IPS-18a (cell line): ENCODE measurements at regions not wholly inside any gene's neighbourhood (a gene's known extent, or its start where the extent isn't known, plus 50 kb on each side); places are given as distances from the start of the nearest gene placed in this dataset.

Source experiments
- H3K27ac ChIP-seq: one replicate; pipeline ENCODE4 v1.5.1; 2013; ENCODE audit warnings: low read length
- H3K27me3 ChIP-seq: one replicate; pipeline ENCODE4 v1.6.1; 2013; ENCODE audit warnings: mild to moderate bottlenecking, low read length; ENCODE audit not compliant: control insufficient read depth, insufficient read depth
- H3K36me3 ChIP-seq: one replicate; pipeline ENCODE4 v1.6.1; 2013; ENCODE audit warnings: low read depth, low read length; ENCODE audit not compliant: control insufficient read depth
- H3K4me1 ChIP-seq: one replicate; pipeline ENCODE4 v1.6.1; 2013; ENCODE audit warnings: low read depth, low read length; ENCODE audit not compliant: control insufficient read depth
- H3K4me3 ChIP-seq: one replicate; pipeline ENCODE4 v1.5.1; 2013; ENCODE audit warnings: low read length
- H3K9ac ChIP-seq: one replicate; pipeline ENCODE4 v1.6.1; 2013; ENCODE audit warnings: mild to moderate bottlenecking, low read length, moderate library complexity
- H3K9me3 ChIP-seq: one replicate; pipeline ENCODE4 v1.6.1; 2013; ENCODE audit warnings: low read depth, low read length; ENCODE audit not compliant: control insufficient read depth

DNA sequence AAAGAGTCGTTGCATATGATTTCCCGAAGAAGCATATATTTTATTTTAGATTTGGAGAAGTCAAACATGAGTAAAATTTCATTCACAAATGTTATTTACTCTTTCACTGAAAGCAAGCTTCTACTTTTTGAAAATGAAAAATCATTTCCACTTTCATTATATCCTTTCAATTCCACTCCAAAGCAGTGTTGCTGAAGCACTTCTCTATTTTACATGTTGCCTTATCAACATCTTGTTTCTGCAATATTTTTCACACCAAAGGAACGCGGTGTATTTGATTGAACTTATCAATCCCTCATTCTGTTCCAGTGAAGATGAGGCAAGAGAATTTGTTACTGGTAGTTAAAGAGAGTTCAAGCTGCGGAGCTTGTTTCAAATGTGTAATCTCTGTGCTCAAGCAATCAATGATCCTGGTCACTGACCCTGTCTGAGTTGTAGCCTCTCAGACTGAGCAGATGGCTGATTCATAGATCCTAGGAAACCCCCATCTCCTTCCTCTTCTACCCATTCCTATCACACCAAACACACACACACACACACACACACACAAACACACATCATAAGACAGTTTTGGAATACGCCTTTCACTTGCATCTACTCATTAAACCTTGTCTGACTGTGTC, 236.2 kb upstream of the FLRT2 start:
- no peaks in the 10 kb centered on the region for H3K36me3 ChIP-seq
- no peaks in the 10 kb centered on the region for H3K4me1 ChIP-seq
- H3K27ac ChIP-seq: no peak overlapping the region
- no peak overlapping the region for H3K4me3 ChIP-seq
- no peaks in the 10 kb centered on the region for H3K9me3 ChIP-seq
- H3K9ac ChIP-seq: no peak overlapping the region
- H3K27me3 ChIP-seq: no peaks in the 10 kb centered on the region

DNA sequence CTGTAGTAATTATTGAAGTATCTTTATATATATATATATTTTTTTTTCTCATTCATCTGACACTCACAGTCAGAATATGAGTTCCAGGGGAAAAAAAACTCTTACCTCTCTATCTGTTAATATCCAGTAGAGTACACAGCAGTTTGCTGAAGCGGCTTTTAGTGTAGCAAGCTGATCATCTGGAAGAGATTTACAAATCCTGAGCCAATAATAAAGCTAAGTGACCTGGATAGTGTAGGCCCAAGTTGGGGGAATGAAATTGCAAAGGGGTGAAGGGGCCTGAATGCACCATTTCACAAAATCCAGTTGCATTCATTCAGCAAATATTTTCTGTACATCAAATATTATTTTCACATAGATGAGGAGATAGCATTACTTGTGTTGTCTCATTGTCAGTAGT, 234.6 kb upstream of the FLRT2 start:
- Histone ChIP-seq H3K27ac (no peak overlapping the region), H3K36me3 (no peaks in the 10 kb centered on the region), H3K9ac (no peak overlapping the region), H3K4me1 (no peaks in the 10 kb centered on the region), H3K9me3 (no peaks in the 10 kb centered on the region), H3K4me3 (no peak overlapping the region), H3K27me3 (no peaks in the 10 kb centered on the region)

DNA sequence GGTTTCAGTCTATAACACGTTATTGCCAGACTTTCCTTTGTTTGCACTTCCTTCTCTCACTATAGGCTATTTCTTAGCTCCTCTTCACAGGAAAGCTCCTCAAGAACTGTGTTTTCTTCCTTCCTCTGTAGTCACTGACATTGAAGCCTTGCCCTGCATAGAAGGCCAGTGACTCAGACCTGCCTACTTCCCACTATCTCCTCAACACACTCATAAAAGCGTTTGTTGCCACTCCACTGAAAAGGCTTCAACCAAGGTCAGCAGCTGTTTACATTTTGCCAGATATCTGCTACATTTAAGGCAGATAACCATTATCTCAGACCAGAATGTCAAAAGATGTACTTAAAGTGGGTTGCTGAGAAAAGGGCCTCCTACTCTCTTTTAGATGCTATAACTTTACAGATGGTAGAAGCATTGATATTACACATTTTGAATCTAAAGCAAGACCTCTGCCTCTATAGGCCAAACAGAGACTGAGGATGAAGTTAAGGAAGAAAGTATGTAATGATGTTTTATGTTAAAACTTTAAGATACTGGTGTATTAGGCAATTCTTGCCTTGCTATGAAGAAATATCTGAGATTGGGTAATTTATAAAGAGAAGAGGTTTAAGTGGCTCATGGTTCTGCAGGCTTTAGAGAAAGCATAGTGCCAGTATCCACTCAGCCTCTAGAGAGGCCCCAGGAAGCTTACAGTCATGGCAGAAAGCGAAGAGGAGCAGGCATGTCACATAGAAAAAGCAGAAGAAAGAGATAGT, 233.3 kb upstream of the FLRT2 start:
- no peak overlapping the region for H3K9ac ChIP-seq
- no peaks in the 10 kb centered on the region for H3K9me3 ChIP-seq
- no peaks in the 10 kb centered on the region for H3K4me1 ChIP-seq
- no peak overlapping the region for H3K27ac ChIP-seq
- no peaks in the 10 kb centered on the region for H3K36me3 ChIP-seq
- no peaks in the 10 kb centered on the region for H3K27me3 ChIP-seq
- no peak overlapping the region for H3K4me3 ChIP-seq

DNA sequence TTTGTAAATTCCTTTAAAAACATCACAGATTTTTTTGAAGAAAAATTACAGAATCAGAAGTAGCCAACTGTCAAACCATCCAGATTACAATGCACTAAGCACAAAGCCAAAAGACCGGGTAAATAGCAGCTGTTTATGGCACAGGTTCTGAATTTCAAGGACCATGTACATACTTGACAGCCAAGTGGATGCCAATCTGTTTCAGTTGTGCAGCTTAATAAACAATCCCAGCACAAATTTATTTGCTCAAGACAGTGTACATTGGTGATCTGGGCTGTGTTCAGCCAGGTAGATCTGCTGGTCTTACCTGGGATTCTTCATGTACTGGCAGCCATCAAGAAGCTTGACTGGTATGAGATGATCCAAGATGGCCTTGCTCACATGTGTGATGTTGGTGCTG, 229.8 kb upstream of the FLRT2 start:
- H3K27me3 ChIP-seq: no peaks in the 10 kb centered on the region
- no peaks in the 10 kb centered on the region for H3K9me3 ChIP-seq
- H3K36me3 ChIP-seq: no peaks in the 10 kb centered on the region
- no peaks in the 10 kb centered on the region for H3K4me1 ChIP-seq
- H3K9ac ChIP-seq: no peak overlapping the region
- no peak overlapping the region for H3K27ac ChIP-seq
- no peak overlapping the region for H3K4me3 ChIP-seq

DNA sequence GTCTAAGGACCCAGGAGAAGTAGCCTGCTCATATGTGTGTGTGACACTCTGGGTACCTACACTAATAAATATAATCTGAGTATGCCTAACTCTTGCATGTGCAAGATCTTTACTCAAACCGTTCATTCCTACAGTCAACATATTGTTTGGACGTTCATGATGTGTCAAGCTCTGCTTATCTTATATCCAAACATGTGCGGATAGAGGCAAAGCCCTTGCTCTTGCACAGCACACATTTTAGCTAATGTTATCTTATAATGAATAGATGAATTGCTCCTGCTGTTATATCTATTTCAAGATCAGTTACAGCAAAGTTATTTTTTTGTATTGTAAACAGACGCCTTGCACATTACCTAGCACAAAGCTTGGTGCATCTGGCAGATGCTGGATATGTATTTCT, 228.4 kb upstream of the FLRT2 start:
- Histone ChIP-seq H3K4me3 (no peak overlapping the region), H3K9ac (no peak overlapping the region), H3K9me3 (no peaks in the 10 kb centered on the region), H3K27ac (no peak overlapping the region), H3K27me3 (no peaks in the 10 kb centered on the region), H3K4me1 (no peaks in the 10 kb centered on the region), H3K36me3 (no peaks in the 10 kb centered on the region)

DNA sequence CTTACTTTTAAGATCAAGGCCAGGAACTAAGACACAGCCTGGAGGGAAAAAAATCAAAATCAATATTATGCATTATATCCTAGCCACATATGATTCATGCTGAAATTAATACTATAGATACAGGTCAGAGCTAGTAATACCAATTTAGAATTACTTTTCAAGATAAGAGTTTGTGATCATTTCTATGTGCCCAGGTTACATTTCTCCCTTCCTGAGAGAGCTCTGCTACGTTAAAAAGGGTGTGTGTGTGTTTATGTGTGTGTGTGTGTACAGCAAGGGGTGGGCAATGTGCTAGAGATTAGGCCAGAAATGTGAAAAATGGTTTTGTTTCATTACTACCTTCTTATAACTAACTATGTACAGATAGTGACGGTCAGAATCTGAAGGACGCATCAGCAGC, 223.9 kb upstream of the FLRT2 start:
- Histone ChIP-seq H3K4me3 (no peak overlapping the region), H3K4me1 (no peaks in the 10 kb centered on the region), H3K9ac (no peak overlapping the region), H3K27ac (no peak overlapping the region), H3K27me3 (no peaks in the 10 kb centered on the region), H3K9me3 (no peaks in the 10 kb centered on the region), H3K36me3 (no peaks in the 10 kb centered on the region)

DNA sequence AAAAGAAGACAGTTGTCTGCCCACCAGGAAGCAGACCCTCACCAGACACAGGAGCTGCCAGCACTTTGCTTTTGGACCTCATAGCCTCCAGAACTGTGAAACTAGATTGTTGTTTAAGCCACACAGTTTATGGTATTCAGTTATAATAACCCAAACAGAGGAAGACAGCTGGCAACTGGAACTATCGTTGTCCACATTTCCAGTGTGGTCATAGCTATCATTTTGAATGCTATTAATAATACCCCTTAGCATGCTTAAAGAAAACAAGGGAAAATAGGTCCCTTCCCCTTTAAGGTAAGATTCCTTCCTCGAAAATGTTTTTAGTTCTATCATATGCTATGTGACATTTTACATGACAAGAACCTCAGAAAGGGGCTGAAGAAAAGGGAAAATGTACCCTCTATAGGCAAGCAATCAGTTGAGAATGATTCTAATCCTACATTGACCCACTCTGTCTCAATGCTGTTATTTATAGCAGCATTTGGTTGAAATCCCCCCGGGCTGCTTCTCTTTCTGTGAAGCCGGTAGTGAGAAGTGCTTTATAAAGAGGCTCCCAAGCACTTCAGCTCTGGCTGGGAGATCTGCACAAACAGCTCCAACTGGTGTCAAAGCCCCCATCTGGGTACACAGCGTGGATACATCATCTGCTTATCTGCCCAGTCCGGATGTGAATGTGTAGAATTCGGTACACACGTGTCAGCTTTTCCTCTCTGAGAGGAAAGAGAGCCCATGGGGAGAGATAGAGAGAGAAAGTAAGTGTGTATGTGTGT, 221.2 kb upstream of the FLRT2 start:
- H3K27ac ChIP-seq: no peak overlapping the region
- H3K4me3 ChIP-seq: no peak overlapping the region
- no peaks in the 10 kb centered on the region for H3K9me3 ChIP-seq
- no peaks in the 10 kb centered on the region for H3K36me3 ChIP-seq
- H3K9ac ChIP-seq: no peak overlapping the region
- no peaks in the 10 kb centered on the region for H3K27me3 ChIP-seq
- H3K4me1 ChIP-seq: peaks cover 14% of the 10 kb centered on the region

DNA sequence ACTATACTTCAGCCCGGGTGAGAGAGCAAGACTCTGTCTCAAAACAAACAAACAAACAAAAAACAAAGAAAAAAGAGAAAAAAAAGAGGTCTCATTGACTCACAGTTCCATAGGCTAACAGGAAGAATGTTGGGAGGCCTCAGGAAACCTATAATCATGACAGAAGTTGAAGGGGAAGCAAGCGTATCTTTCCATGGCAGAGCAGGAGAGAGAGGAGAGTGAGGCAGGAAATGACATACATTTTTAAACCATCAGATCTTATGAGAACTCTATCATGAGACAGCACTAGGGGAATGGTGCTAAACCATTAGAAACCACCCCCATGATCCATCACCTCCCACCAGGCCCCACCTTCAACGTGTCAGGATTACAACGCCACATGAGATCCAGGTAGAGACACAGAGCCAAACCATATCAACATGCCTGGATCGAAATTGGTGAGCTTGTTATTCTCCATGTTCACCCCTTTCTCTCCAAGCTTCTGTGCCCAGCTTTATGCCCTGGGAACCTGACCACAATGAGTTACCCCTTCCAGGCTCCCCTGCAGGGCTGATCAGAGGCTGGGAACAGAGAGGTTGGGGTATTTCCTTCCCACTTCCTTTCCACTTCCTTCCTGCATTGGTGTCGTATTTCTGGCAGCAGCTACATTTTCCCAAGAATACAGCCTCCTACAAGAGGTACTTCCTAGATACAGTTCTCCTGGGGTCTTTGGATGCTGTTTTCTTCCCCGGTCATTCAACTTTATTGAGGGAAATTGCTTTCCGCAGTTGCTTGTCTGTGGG, 219.3 kb upstream of the FLRT2 start:
- Histone ChIP-seq H3K36me3 (no peaks in the 10 kb centered on the region), H3K4me1 (peaks cover 23% of the 10 kb centered on the region), H3K9ac (no peak overlapping the region), H3K9me3 (no peaks in the 10 kb centered on the region), H3K27ac (no peak overlapping the region), H3K4me3 (no peak overlapping the region), H3K27me3 (no peaks in the 10 kb centered on the region)

DNA sequence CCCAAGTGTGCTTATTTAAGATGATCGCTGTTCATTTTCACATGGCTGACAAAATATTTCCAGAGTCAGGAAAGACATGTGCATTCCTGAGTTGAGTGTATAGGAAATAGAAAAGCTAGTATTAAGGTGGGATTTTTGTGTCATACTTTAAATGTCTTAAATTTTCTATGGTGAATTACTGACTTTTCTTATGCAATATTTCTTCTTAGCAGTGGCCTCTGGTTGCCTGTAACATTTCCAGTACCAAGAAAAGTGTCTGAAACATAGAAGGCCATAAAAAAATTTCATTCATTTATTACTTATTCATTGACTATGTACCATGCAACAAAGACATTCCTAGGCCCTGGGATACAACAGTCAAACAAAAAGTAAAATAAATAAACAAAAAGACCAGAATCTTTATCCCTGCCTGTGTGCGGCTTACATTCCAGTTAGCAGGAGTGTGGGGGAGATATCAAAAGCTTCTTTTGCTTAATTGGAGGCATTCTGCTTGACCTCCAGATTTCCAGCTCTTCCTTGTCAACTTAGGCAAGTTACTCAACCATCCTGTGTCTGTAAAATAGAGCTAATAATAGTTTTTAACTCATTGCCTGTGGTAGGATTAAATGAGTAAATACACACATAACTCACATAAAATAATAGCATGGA, 216.3 kb upstream of the FLRT2 start:
- Histone ChIP-seq H3K36me3 (no peaks in the 10 kb centered on the region), H3K4me3 (no peak overlapping the region), H3K4me1 (peaks cover 30% of the 10 kb centered on the region), H3K27me3 (no peaks in the 10 kb centered on the region), H3K9ac (no peak overlapping the region), H3K27ac (no peak overlapping the region), H3K9me3 (no peaks in the 10 kb centered on the region)

DNA sequence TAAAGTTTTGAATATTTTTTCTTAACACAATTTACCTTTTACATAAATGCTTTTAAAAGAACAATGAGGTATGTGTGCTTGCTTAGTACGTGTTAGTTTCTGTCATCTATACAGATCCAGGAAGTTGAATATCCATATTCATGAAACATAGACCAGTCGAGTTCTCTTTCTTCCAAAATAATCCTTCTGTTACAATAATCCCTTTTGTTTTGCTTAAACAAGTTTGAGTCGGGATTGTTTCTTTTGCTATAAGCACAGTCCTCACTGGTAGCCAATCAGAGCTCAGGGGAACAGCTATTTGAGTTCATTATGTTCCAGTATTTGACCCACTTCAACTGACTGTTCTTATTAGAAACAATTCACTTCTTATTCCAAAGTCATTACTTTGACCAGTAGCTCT, 214.7 kb upstream of the FLRT2 start:
- Histone ChIP-seq H3K27ac (no peak overlapping the region), H3K9me3 (no peaks in the 10 kb centered on the region), H3K4me3 (no peak overlapping the region), H3K36me3 (no peaks in the 10 kb centered on the region), H3K27me3 (no peaks in the 10 kb centered on the region), H3K9ac (no peak overlapping the region), H3K4me1 (peaks cover 30% of the 10 kb centered on the region)

DNA sequence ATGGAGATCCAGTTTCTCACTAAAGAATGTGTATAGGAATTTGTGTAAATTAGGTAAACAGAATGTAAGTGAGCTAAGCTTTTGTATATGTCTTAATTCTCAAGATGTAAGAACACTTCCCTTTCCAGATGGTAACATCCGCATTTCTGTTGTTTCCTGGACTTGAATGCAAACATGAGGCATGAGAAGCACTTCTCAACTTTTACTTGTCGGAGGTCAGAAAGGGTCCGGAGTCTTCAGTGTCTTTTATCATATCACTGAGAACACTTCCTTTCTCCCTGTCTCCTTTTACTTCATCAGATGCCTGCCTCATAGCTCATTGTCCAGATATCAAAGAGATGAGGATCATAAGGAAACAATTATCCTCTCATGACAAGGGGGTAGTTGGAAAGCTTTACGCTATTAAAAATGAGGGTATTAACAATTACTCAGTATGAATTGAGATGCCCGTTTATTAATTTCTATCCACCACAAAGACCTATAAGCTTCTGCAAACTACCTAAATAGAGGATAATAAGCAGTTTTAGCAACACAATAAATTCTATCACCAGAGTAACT, 214.1 kb upstream of the FLRT2 start:
- no peak overlapping the region for H3K27ac ChIP-seq
- H3K4me1 ChIP-seq: peaks cover 30% of the 10 kb centered on the region
- H3K27me3 ChIP-seq: no peaks in the 10 kb centered on the region
- no peak overlapping the region for H3K9ac ChIP-seq
- H3K9me3 ChIP-seq: no peaks in the 10 kb centered on the region
- H3K36me3 ChIP-seq: no peaks in the 10 kb centered on the region
- H3K4me3 ChIP-seq: no peak overlapping the region
